Stimulated activated naive CD4-positive, alpha-beta T cell treated with Interleukin-2 at 50 U/mL for 16 hours (primary cell): ENCODE measurements at regions not wholly inside any gene's neighbourhood (a gene's known extent, or its start where the extent isn't known, plus 50 kb on each side); places are given as distances from the start of the nearest gene placed in this dataset.

Experiments used
- DNase-seq: peaks from one replicate; lab custom pipeline; 2025; lab: John Stamatoyannopoulos, UW

DNA sequence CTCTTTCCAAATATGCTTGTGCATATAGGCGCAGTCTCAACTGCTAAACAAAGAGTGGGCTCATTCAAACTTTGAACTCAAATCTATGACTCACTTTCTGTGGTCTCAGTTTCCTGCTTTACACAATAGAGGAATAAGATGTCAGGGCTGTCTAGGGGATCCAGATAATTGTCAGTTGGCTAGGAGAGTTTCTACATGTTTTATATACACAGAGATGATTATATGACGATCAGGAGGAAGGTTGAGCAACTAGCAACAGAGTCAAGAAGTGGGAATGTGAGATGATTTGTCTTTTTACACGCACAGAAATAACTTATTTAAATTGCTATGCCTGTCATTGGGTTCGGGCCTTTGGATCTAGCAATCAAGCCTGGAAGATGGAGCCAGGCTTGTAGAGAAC is 299.4 kb upstream of the LYPLAL1 start:
- DNase-seq, result no peak

GRCh38 chr1:218874801-218875400 is 298.8 kb upstream of the LYPLAL1 start:
- DNase-seq, result no peak

DNA sequence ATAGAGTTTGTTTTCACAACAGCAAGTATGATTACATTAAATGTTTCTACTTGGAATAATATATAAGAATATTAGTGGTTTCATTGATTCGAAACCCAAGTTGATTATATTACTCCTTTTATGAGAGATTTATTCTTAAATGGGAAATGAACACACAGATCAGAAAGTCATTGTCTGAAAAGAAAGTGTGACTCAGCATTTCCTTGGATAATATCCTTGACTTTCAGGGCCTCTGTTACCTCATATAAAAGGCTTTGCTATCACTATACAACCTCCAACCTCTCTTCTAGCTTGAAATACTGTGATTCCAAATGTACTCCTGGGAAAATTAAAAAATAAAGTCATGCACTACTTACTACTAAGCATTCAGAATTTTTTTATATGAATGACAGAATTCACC is 295.3 kb upstream of the LYPLAL1 start:
- DNase-seq, result no peak

GRCh38 chr1:218880484-218881060 is 293.1 kb upstream of the LYPLAL1 start:
- DNase-seq, result no peak

DNA sequence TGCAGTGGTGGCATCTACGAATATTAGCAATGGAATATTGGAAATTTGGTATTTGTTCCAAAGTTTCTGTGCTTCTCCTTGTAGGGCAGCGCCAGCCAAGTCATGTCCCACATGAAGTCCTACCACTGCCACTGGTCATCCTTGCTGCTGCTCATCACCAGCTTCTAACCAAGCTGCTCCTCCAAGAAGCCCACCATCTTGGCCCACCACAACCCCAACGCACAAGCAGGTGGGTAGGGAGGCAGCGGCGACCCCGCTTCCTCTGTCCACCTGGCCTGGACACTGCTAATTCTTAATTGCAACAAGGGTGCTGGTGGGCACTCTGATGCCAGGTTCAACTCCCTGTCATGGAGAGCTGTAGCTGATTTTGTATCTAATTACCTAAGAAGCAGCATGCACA is 291.2 kb upstream of the LYPLAL1 start:
- no peak for DNase-seq

GRCh38 chr1:218886101-218886871 is 287.4 kb upstream of the LYPLAL1 start:
- no peak for DNase-seq

DNA sequence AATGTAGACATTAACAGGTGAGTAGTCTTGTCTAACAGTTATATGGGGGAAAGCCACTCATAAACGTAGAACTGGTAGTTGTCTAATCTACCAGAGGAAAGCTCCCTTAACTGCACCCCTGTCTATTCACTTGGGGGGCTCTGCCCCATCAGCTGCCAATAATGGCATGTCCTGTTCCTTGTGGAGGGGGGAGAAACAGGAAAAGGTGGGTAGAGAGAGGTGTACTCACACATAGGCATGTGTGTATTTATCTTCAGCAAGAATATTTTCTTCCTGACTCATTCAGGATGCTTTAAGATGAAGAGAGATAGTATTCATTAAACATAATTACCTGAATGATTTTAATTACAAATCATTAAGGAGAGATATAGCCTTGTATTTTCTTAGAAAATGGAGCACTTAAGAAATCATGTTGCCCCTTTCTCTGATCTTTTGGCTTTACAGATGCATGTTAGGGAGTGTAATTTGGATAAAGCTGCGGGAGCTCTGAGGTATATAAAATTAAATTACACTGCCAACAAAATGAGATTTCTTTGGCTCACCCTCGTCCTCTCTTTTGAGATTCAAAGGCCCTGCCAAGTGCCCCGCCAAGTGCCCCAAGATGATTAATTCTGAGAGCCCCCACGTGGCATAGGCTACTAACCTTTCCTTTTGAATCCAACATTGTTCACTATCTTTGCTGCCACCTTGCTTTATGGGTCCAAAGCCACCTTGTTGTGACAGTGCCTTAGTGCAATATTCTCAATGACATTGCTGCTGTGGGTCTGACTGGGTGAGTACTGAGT is 286.3 kb upstream of the LYPLAL1 start:
- no peak for DNase-seq

DNA sequence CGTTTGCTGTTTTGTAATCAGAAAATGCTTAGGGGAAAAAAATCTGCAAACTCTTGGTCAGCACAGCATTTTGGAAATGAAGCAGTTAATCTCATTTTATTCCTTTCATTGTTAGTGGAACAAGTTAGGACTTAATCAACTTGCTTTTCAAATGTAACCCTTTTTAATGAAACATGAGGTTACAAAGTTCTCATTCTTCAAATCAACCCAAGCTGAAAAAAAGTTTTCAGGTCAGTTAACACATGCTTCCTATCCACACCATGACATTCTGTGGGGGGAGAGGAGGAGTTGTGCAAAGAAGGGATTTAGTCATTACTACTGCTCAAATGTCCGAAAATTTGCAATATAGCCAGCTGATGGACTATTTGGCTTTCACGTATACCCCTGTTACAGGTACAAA is 283.2 kb upstream of the LYPLAL1 start:
- no peak for DNase-seq

DNA sequence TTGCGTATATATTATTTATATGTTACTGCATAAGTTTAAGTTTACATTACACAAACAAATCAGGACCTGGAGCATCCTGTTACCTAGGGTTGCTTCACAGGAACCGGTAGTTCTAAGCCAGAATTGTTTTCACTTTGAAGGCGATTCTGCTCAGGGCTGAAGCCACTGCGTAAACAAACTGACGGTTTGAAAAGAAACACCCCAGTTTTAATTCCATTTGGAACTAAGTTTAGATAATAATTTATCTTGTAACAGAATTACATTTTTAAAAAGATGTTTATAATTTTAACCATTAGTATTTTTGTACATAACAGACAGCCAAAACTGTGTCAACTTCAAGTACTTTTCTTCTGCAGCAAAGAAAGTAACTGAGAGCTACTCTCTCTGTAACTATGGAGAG is 282.1 kb upstream of the LYPLAL1 start:
- no peak for DNase-seq

DNA sequence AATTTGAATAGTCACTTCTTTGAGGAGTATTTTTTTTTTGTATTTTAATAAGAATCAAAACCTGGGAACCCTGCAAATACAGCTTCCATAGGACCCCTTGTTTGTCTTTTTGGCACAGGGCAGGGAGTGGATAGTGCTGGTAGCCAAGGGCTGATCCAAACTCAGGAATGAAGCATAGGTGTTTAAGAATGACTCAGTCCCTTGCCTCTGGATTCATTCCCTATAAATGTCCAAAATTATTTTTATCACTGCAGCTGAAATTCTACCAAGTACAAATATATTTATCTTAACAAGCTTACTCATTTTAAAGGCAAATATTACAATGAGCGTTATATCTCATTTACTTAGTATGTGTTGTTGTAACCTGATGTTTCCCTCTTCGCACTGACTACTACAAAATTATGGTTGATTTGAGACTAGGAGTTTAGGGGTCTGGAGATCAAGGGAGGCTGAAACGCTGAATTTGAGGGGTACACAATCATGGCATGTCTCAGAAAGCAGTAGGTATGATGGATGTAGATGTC is 278.6 kb upstream of the LYPLAL1 start:
- DNase-seq, result no peak

DNA sequence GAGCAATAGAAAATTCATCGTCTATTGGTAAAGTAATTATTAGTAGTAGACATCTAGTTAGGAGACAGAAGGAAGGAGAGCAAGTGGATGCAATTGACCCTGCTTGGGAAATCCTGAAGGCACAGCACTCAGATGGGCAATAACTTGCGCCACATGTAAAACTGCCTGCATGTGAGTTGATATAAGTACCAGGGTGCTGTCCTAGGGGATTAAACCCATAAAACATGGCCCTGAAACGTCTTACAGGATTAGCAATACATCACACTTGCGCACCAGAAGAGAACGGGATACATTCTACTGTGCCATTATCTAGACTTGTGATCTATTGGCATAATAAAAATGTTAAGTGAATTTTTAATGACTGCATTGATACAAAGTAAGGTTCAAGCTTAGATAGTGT is 277.5 kb upstream of the LYPLAL1 start:
- DNase-seq, result no peak

- no peak for DNase-seq
Observed at GRCh38 chr1:218898921-218899320, 274.8 kb upstream of the LYPLAL1 start.

GRCh38 chr1:218900615-218901014 is 273.1 kb upstream of the LYPLAL1 start:
- DNase-seq, result no peak

DNA sequence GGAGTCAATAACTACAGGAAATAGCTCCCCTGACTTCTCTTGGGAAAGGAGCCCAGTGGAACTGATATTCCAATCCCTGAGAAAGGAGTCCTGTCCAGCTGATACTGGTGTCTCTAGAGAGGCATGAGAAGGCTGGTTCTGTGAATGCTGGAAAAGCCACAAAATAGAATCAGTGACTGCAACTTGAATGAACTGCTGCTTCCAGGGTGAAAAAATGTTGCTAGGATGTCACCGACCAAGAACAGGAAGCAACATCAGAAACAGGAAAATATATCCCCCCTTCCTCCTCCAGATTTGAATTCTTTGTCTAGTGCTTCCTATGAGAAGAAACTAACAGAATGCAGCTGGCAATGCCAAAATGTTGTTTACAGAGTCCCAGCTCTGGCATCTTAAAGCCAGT is 269.3 kb upstream of the LYPLAL1 start:
- no peak for DNase-seq

- no peak for DNase-seq
Observed at GRCh38 chr1:218916720-218917119, 257.0 kb upstream of the LYPLAL1 start.

DNA sequence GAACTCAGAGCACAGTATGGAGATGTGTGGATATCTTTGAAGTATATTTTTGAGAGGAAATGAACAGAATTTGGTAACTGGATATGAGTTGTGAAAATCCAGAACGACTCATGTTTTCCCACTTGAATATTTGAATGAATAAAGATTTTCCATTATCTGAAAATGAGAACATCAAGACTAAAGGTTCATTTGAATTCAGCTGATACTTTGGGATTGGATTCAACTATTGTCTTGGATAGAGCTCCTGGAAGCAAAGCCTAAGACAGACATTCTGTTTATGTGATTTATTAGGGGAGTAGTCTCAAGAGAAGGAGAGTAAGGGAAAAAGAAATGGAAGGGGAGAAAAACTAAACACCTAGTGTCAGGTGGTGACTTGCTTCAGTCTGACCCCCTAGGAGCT is 256.0 kb upstream of the LYPLAL1 start:
- no peak for DNase-seq

- DNase-seq, result no peak
Observed at GRCh38 chr1:218925777-218926176, 247.9 kb upstream of the LYPLAL1 start.

DNA sequence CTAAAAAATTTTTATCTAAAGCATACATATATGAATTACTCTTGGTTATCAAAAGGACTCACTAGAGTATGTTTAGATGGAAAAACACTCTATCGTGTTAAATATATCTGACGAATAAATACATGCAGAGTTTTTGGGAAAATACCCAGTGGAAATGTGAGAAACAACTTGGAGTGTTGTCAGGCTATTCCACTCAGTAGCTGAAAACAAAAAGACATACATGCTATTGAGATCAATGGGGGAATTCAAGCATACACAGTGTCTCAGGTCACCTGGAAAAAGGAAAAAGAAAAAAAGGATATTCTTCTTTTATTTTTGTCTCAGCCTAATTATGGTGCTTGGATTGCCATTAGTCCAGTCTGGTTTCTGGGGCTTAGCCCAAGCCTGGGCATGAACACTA is 247.0 kb upstream of the LYPLAL1 start:
- DNase-seq, result no peak

DNA sequence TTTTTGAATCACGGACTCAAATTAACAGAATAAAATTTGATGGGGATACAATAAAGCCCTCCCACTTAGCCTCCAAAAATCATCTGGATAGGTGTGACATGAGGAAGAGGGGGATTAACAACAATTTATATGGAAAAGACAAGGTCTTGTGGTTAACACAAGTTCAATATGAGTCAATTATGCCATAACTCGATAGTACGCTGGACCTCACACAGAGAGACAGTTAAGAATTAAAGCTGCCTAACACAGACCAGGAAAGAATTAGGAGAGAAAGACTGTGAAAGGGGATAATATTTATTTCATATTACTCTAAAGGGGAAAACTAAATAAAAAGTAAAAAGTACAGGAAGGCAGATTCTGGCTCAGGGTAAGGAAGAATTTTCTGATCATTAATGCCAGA is 243.7 kb upstream of the LYPLAL1 start:
- DNase-seq, result no peak

GRCh38 chr1:218930472-218931241 is 243.0 kb upstream of the LYPLAL1 start:
- DNase-seq, result no peak

GRCh38 chr1:218931324-218931723 is 242.4 kb upstream of the LYPLAL1 start:
- no peak for DNase-seq

DNA sequence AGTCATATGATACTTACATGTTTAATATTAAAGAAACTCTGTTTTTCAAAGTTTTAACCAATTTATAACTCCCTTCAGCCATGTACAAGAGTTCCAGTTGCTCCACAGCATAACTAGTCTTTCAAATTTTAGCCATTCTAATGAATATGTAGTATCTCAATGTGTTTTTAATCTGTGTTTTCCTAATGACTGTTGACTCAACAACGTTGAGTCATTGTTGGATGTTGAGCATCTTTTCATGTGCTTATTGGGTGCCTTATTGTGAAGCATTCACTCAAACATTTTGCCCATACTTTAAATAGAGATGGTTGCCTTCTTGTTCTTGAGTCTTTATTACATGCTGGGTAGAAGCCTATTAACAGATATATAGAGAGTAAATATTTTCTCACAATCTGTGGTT is 240.2 kb upstream of the LYPLAL1 start:
- DNase-seq, result no peak
